IPS-18a (cell line): ENCODE measurements at regions not wholly inside any gene's neighbourhood (a gene's known extent, or its start where the extent isn't known, plus 50 kb on each side); places are given as distances from the start of the nearest gene placed in this dataset.

Experiments used
- H3K27ac ChIP-seq: one replicate; pipeline ENCODE4 v1.5.1; 2013; ENCODE audit warnings: low read length
- H3K27me3 ChIP-seq: one replicate; pipeline ENCODE4 v1.6.1; 2013; ENCODE audit warnings: mild to moderate bottlenecking, low read length; ENCODE audit not compliant: control insufficient read depth, insufficient read depth
- H3K36me3 ChIP-seq: one replicate; pipeline ENCODE4 v1.6.1; 2013; ENCODE audit warnings: low read depth, low read length; ENCODE audit not compliant: control insufficient read depth
- H3K4me1 ChIP-seq: one replicate; pipeline ENCODE4 v1.6.1; 2013; ENCODE audit warnings: low read depth, low read length; ENCODE audit not compliant: control insufficient read depth
- H3K4me3 ChIP-seq: one replicate; pipeline ENCODE4 v1.5.1; 2013; ENCODE audit warnings: low read length
- H3K9ac ChIP-seq: one replicate; pipeline ENCODE4 v1.6.1; 2013; ENCODE audit warnings: mild to moderate bottlenecking, low read length, moderate library complexity
- H3K9me3 ChIP-seq: one replicate; pipeline ENCODE4 v1.6.1; 2013; ENCODE audit warnings: low read depth, low read length; ENCODE audit not compliant: control insufficient read depth

- H3K4me1 ChIP-seq = no peaks in the 10 kb centered on the region
- no peak overlapping the region for H3K4me3 ChIP-seq
- H3K27ac ChIP-seq = no peak overlapping the region
- no peaks in the 10 kb centered on the region for H3K27me3 ChIP-seq
- H3K9me3 ChIP-seq = no peaks in the 10 kb centered on the region
- H3K36me3 ChIP-seq = no peaks in the 10 kb centered on the region
- H3K9ac ChIP-seq = no peak overlapping the region
These were observed 626.7 kb downstream of the GALR1 start for GRCh38 chr18:77876319-77876865.

- Histone ChIP-seq H3K9me3 (no peaks in the 10 kb centered on the region), H3K27me3 (no peaks in the 10 kb centered on the region), H3K4me1 (no peaks in the 10 kb centered on the region), H3K4me3 (no peak overlapping the region), H3K36me3 (no peaks in the 10 kb centered on the region), H3K27ac (no peak overlapping the region), H3K9ac (no peak overlapping the region)
These were observed 630.2 kb downstream of the GALR1 start for GRCh38 chr18:77879829-77880228.

GRCh38 chr18:77884454-77884853 is 634.8 kb downstream of the GALR1 start:
- no peaks in the 10 kb centered on the region for H3K9me3 ChIP-seq
- no peak overlapping the region for H3K9ac ChIP-seq
- no peaks in the 10 kb centered on the region for H3K27me3 ChIP-seq
- no peaks in the 10 kb centered on the region for H3K4me1 ChIP-seq
- no peak overlapping the region for H3K4me3 ChIP-seq
- H3K27ac ChIP-seq = no peak overlapping the region
- no peaks in the 10 kb centered on the region for H3K36me3 ChIP-seq

- Histone ChIP-seq H3K27ac (no peak overlapping the region), H3K9me3 (no peaks in the 10 kb centered on the region), H3K9ac (no peak overlapping the region), H3K4me3 (no peak overlapping the region), H3K27me3 (no peaks in the 10 kb centered on the region), H3K36me3 (no peaks in the 10 kb centered on the region), H3K4me1 (peaks cover 45% of the 10 kb centered on the region)
These were observed 644.4 kb downstream of the GALR1 start for GRCh38 chr18:77894060-77894459.

GRCh38 chr18:77895250-77895649 is 645.6 kb downstream of the GALR1 start:
- H3K36me3 ChIP-seq = no peaks in the 10 kb centered on the region
- no peak overlapping the region for H3K9ac ChIP-seq
- no peak overlapping the region for H3K27ac ChIP-seq
- H3K4me1 ChIP-seq = peaks cover 48% of the 10 kb centered on the region
- H3K27me3 ChIP-seq = no peaks in the 10 kb centered on the region
- H3K9me3 ChIP-seq = no peaks in the 10 kb centered on the region
- H3K4me3 ChIP-seq = no peak overlapping the region

- H3K9ac ChIP-seq = no peak overlapping the region
- H3K36me3 ChIP-seq = no peaks in the 10 kb centered on the region
- H3K9me3 ChIP-seq = no peaks in the 10 kb centered on the region
- H3K27me3 ChIP-seq = no peaks in the 10 kb centered on the region
- no peak overlapping the region for H3K27ac ChIP-seq
- H3K4me1 ChIP-seq = peaks cover 46% of the 10 kb centered on the region
- H3K4me3 ChIP-seq = no peak overlapping the region
These were observed 647.1 kb downstream of the GALR1 start for GRCh38 chr18:77896586-77897252.

GRCh38 chr18:77897606-77898005 is 648.0 kb downstream of the GALR1 start:
- Histone ChIP-seq H3K27ac (no peak overlapping the region), H3K9me3 (no peaks in the 10 kb centered on the region), H3K4me1 (peaks cover 38% of the 10 kb centered on the region), H3K27me3 (no peaks in the 10 kb centered on the region), H3K36me3 (no peaks in the 10 kb centered on the region), H3K9ac (no peak overlapping the region), H3K4me3 (no peak overlapping the region)

- Histone ChIP-seq H3K36me3 (no peaks in the 10 kb centered on the region), H3K27ac (no peak overlapping the region), H3K27me3 (no peaks in the 10 kb centered on the region), H3K4me3 (peak overlapping the region; percentile 60), H3K9ac (peak overlapping the region; percentile 28), H3K4me1 (peaks cover 22% of the 10 kb centered on the region), H3K9me3 (no peaks in the 10 kb centered on the region)
These were observed 650.5 kb downstream of the GALR1 start for GRCh38 chr18:77899972-77900754.

- no peaks in the 10 kb centered on the region for H3K27me3 ChIP-seq
- H3K9me3 ChIP-seq = no peaks in the 10 kb centered on the region
- no peak overlapping the region for H3K9ac ChIP-seq
- peaks cover 7% of the 10 kb centered on the region for H3K4me1 ChIP-seq
- H3K27ac ChIP-seq = no peak overlapping the region
- H3K36me3 ChIP-seq = no peaks in the 10 kb centered on the region
- no peak overlapping the region for H3K4me3 ChIP-seq
These were observed 655.4 kb downstream of the GALR1 start for GRCh38 chr18:77905011-77905410.

- H3K36me3 ChIP-seq = no peaks in the 10 kb centered on the region
- H3K4me3 ChIP-seq = no peak overlapping the region
- H3K9ac ChIP-seq = no peak overlapping the region
- H3K27me3 ChIP-seq = no peaks in the 10 kb centered on the region
- H3K4me1 ChIP-seq = peaks cover 7% of the 10 kb centered on the region
- H3K9me3 ChIP-seq = no peaks in the 10 kb centered on the region
- H3K27ac ChIP-seq = no peak overlapping the region
These were observed 655.9 kb downstream of the GALR1 start for GRCh38 chr18:77905449-77906055.

GRCh38 chr18:77906103-77906892 is 656.6 kb downstream of the GALR1 start:
- no peaks in the 10 kb centered on the region for H3K9me3 ChIP-seq
- H3K4me3 ChIP-seq = no peak overlapping the region
- peaks cover under 1% of the 10 kb centered on the region for H3K27me3 ChIP-seq
- H3K9ac ChIP-seq = no peak overlapping the region
- H3K27ac ChIP-seq = no peak overlapping the region
- H3K36me3 ChIP-seq = no peaks in the 10 kb centered on the region
- peaks cover 7% of the 10 kb centered on the region for H3K4me1 ChIP-seq
